ENCODE measurements at regions not wholly inside any gene's neighbourhood (a gene's known extent, or its start where the extent isn't known, plus 50 kb on each side); places are given as distances from the start of the nearest gene placed in this dataset.

GRCh38 chr3:101992863-101993262, 143.5 kb downstream of the NFKBIZ start:
- H3K27ac ChIP-seq (ENCODE audit: insufficient read depth, low read length, poor library complexity, severe bottlenecking), result no peak overlapping the region
- no peaks in the 10 kb centered on the region for H3K27me3 ChIP-seq (replicated peaks; ENCODE audit: control insufficient read depth, insufficient read depth, low read length, poor library complexity, severe bottlenecking)
- DNase-seq, result no peak
- no peak overlapping the region for H3K4me3 ChIP-seq (ENCODE audit: insufficient read depth, low read depth, low read length, poor library complexity, severe bottlenecking)
- H3K4me1 ChIP-seq (ENCODE audit: control insufficient read depth, insufficient read depth, low read length, poor library complexity, severe bottlenecking), result no peaks in the 10 kb centered on the region
- no peaks in the 10 kb centered on the region for H3K9me3 ChIP-seq (ENCODE audit: control insufficient read depth, low read length)
- H3K36me3 ChIP-seq (ENCODE audit: control insufficient read depth, insufficient read depth, low read length), result no peaks in the 10 kb centered on the region

- DNase-seq, result no peak
- no peaks in the 10 kb centered on the region for H3K36me3 ChIP-seq (ENCODE audit: control insufficient read depth, insufficient read depth, low read length)
- H3K4me1 ChIP-seq (ENCODE audit: control insufficient read depth, insufficient read depth, low read length, poor library complexity, severe bottlenecking), result no peaks in the 10 kb centered on the region
- no peak overlapping the region for H3K27ac ChIP-seq (ENCODE audit: insufficient read depth, low read length, poor library complexity, severe bottlenecking)
- H3K27me3 ChIP-seq (replicated peaks; ENCODE audit: control insufficient read depth, insufficient read depth, low read length, poor library complexity, severe bottlenecking), result no peaks in the 10 kb centered on the region
- no peak overlapping the region for H3K4me3 ChIP-seq (ENCODE audit: insufficient read depth, low read depth, low read length, poor library complexity, severe bottlenecking)
- no peaks in the 10 kb centered on the region for H3K9me3 ChIP-seq (ENCODE audit: control insufficient read depth, low read length)
Observed at GRCh38 chr3:101994386-101994785, 145.1 kb downstream of the NFKBIZ start.

GRCh38 chr3:101995371-101996046, 146.2 kb downstream of the NFKBIZ start:
- DNase-seq, result no peak
- Histone ChIP-seq H3K4me1 (ENCODE audit: control insufficient read depth, insufficient read depth, low read length, poor library complexity, severe bottlenecking) (no peaks in the 10 kb centered on the region), H3K4me3 (ENCODE audit: insufficient read depth, low read depth, low read length, poor library complexity, severe bottlenecking) (no peak overlapping the region), H3K36me3 (ENCODE audit: control insufficient read depth, insufficient read depth, low read length) (no peaks in the 10 kb centered on the region), H3K27me3 (replicated peaks; ENCODE audit: control insufficient read depth, insufficient read depth, low read length, poor library complexity, severe bottlenecking) (no peaks in the 10 kb centered on the region), H3K9me3 (ENCODE audit: control insufficient read depth, low read length) (no peaks in the 10 kb centered on the region), H3K27ac (ENCODE audit: insufficient read depth, low read length, poor library complexity, severe bottlenecking) (no peak overlapping the region)

DNA sequence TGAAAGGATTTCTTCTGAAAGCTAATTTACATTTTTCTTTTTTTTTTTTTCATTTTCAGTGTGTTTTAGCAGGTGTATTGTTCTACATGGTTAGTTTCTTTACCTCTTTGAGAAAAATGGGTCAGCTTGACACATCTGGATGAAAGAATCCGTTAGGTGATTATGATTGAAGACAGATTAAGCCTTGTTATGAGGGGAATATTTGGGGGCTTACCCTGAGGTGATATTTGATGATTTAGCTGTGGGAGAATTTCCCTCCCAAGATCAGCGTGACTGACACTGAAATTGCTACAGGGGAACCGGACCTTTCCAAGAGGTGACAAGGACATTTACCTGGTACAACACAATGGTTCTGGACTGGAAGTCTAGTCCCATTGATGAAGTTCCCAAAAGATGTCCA, 147.5 kb downstream of the NFKBIZ start:
- Histone ChIP-seq H3K4me1 (ENCODE audit: control insufficient read depth, insufficient read depth, low read length, poor library complexity, severe bottlenecking) (no peaks in the 10 kb centered on the region), H3K27ac (ENCODE audit: insufficient read depth, low read length, poor library complexity, severe bottlenecking) (no peak overlapping the region), H3K4me3 (ENCODE audit: insufficient read depth, low read depth, low read length, poor library complexity, severe bottlenecking) (no peak overlapping the region), H3K27me3 (replicated peaks; ENCODE audit: control insufficient read depth, insufficient read depth, low read length, poor library complexity, severe bottlenecking) (no peaks in the 10 kb centered on the region), H3K36me3 (ENCODE audit: control insufficient read depth, insufficient read depth, low read length) (no peaks in the 10 kb centered on the region), H3K9me3 (ENCODE audit: control insufficient read depth, low read length) (no peaks in the 10 kb centered on the region)
- no peak for DNase-seq

DNA sequence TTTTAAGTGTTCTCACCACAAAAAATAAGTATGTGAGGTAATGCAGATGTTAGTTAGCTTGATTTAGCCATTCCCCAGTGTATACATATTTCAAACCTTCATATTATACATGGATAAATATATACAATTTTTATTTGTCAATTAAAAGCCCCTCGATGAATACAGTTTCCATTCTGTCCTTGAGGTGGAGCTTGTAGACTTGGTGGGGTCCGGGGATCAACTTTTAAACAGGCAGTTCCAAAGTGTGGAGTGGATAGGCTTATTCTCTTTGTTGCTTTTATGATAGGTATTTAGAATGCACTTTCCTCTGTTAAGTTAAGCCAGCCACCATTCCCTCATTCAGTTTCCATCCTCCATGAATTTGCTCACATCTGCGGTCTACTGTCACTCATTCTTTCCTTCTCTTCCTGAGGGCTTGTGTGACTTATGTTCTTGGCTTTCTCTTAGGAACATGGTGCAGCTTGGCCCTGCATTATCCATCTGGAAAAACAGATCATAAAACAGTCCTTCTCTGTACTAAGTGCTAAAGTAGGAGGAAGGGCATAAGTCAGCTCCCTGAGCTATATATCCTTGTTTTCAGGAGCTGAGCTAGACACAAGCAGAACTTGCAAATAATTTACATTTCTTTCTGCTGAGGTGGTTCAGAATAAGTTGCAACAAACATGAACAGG, 149.1 kb downstream of the NFKBIZ start:
- Histone ChIP-seq H3K4me3 (ENCODE audit: insufficient read depth, low read depth, low read length, poor library complexity, severe bottlenecking) (no peak overlapping the region), H3K27me3 (replicated peaks; ENCODE audit: control insufficient read depth, insufficient read depth, low read length, poor library complexity, severe bottlenecking) (no peaks in the 10 kb centered on the region), H3K27ac (ENCODE audit: insufficient read depth, low read length, poor library complexity, severe bottlenecking) (no peak overlapping the region), H3K4me1 (ENCODE audit: control insufficient read depth, insufficient read depth, low read length, poor library complexity, severe bottlenecking) (no peaks in the 10 kb centered on the region), H3K36me3 (ENCODE audit: control insufficient read depth, insufficient read depth, low read length) (no peaks in the 10 kb centered on the region), H3K9me3 (ENCODE audit: control insufficient read depth, low read length) (no peaks in the 10 kb centered on the region)
- no peak for DNase-seq

DNA sequence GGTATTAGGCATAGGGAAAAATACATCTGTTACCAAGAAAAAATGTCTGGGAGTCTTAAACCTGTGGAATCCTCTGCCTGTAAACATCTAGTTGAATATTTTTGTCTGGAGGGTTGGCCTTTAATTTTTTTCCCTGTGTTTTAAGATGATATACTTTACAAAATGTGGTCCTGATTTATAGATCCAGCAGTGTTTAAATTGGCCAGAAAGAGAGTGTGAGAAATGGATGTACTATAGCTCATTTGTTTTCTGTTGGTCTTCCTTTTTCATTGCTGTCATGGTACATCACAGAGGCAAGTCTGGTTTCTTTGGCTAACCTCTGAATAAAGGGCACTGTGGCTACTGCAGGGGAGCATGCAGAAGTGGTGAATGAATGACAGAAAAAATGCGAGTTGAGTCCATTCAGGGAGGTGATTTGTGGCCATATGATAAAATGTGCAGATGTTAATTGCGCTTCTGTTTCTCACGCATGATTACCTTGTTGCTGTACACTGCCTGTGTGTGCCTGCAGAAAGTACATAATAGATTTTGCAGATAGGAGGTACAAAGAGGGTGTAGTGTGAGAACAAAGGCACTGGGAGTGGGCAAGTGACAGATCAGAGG, 150.0 kb downstream of the NFKBIZ start:
- no peaks in the 10 kb centered on the region for H3K9me3 ChIP-seq (ENCODE audit: control insufficient read depth, low read length)
- H3K36me3 ChIP-seq (ENCODE audit: control insufficient read depth, insufficient read depth, low read length), result no peaks in the 10 kb centered on the region
- no peak overlapping the region for H3K4me3 ChIP-seq (ENCODE audit: insufficient read depth, low read depth, low read length, poor library complexity, severe bottlenecking)
- no peak for DNase-seq
- no peaks in the 10 kb centered on the region for H3K4me1 ChIP-seq (ENCODE audit: control insufficient read depth, insufficient read depth, low read length, poor library complexity, severe bottlenecking)
- H3K27ac ChIP-seq (ENCODE audit: insufficient read depth, low read length, poor library complexity, severe bottlenecking), result no peak overlapping the region
- no peaks in the 10 kb centered on the region for H3K27me3 ChIP-seq (replicated peaks; ENCODE audit: control insufficient read depth, insufficient read depth, low read length, poor library complexity, severe bottlenecking)

GRCh38 chr3:102000620-102001209, 151.4 kb downstream of the NFKBIZ start:
- H3K4me1 ChIP-seq (ENCODE audit: control insufficient read depth, insufficient read depth, low read length, poor library complexity, severe bottlenecking), result no peaks in the 10 kb centered on the region
- DNase-seq, result no peak
- no peaks in the 10 kb centered on the region for H3K27me3 ChIP-seq (replicated peaks; ENCODE audit: control insufficient read depth, insufficient read depth, low read length, poor library complexity, severe bottlenecking)
- no peak overlapping the region for H3K27ac ChIP-seq (ENCODE audit: insufficient read depth, low read length, poor library complexity, severe bottlenecking)
- H3K4me3 ChIP-seq (ENCODE audit: insufficient read depth, low read depth, low read length, poor library complexity, severe bottlenecking), result no peak overlapping the region
- H3K9me3 ChIP-seq (ENCODE audit: control insufficient read depth, low read length), result no peaks in the 10 kb centered on the region
- no peaks in the 10 kb centered on the region for H3K36me3 ChIP-seq (ENCODE audit: control insufficient read depth, insufficient read depth, low read length)

GRCh38 chr3:102002056-102002455, 152.7 kb downstream of the NFKBIZ start:
- H3K4me3 ChIP-seq (ENCODE audit: insufficient read depth, low read depth, low read length, poor library complexity, severe bottlenecking), result no peak overlapping the region

GRCh38 chr3:102004561-102004960, 155.2 kb downstream of the NFKBIZ start:
- Histone ChIP-seq H3K27ac (ENCODE audit: insufficient read depth, low read length, poor library complexity, severe bottlenecking) (no peak overlapping the region), H3K4me3 (ENCODE audit: insufficient read depth, low read depth, low read length, poor library complexity, severe bottlenecking) (no peak overlapping the region), H3K27me3 (replicated peaks; ENCODE audit: control insufficient read depth, insufficient read depth, low read length, poor library complexity, severe bottlenecking) (no peaks in the 10 kb centered on the region), H3K4me1 (ENCODE audit: control insufficient read depth, insufficient read depth, low read length, poor library complexity, severe bottlenecking) (no peaks in the 10 kb centered on the region), H3K9me3 (ENCODE audit: control insufficient read depth, low read length) (no peaks in the 10 kb centered on the region), H3K36me3 (ENCODE audit: control insufficient read depth, insufficient read depth, low read length) (no peaks in the 10 kb centered on the region)
- no peak for DNase-seq

More at GRCh38 chr3:102002056-102002455, 152.7 kb downstream of the NFKBIZ start:
- Histone ChIP-seq H3K9me3 (ENCODE audit: control insufficient read depth, low read length) (no peaks in the 10 kb centered on the region), H3K4me1 (ENCODE audit: control insufficient read depth, insufficient read depth, low read length, poor library complexity, severe bottlenecking) (no peaks in the 10 kb centered on the region), H3K36me3 (ENCODE audit: control insufficient read depth, insufficient read depth, low read length) (no peaks in the 10 kb centered on the region), H3K27me3 (replicated peaks; ENCODE audit: control insufficient read depth, insufficient read depth, low read length, poor library complexity, severe bottlenecking) (no peaks in the 10 kb centered on the region), H3K27ac (ENCODE audit: insufficient read depth, low read length, poor library complexity, severe bottlenecking) (no peak overlapping the region)
- no peak for DNase-seq

- H3K9me3 ChIP-seq (ENCODE audit: control insufficient read depth, low read length), result no peaks in the 10 kb centered on the region
- H3K4me3 ChIP-seq (ENCODE audit: insufficient read depth, low read depth, low read length, poor library complexity, severe bottlenecking), result no peak overlapping the region
- no peak for DNase-seq
- H3K27ac ChIP-seq (ENCODE audit: insufficient read depth, low read length, poor library complexity, severe bottlenecking), result no peak overlapping the region
- no peaks in the 10 kb centered on the region for H3K27me3 ChIP-seq (replicated peaks; ENCODE audit: control insufficient read depth, insufficient read depth, low read length, poor library complexity, severe bottlenecking)
- H3K4me1 ChIP-seq (ENCODE audit: control insufficient read depth, insufficient read depth, low read length, poor library complexity, severe bottlenecking), result no peaks in the 10 kb centered on the region
- H3K36me3 ChIP-seq (ENCODE audit: control insufficient read depth, insufficient read depth, low read length), result no peaks in the 10 kb centered on the region
Observed at GRCh38 chr3:102005551-102005950, 156.2 kb downstream of the NFKBIZ start.

All from effector memory CD4-positive, alpha-beta T cell (primary cell).